ENCODE measurements at regions not wholly inside any gene's neighbourhood (a gene's known extent, or its start where the extent isn't known, plus 50 kb on each side); places are given as distances from the start of the nearest gene placed in this dataset.

- no peak for DNase-seq
These were observed 170.8 kb upstream of the SAMSN1 start for GRCh38 chr21:14716761-14717396.

- no peak for DNase-seq
These were observed 167.0 kb upstream of the SAMSN1 start for GRCh38 chr21:14713109-14713508.

- no peak for DNase-seq
These were observed 166.1 kb upstream of the SAMSN1 start for GRCh38 chr21:14712121-14712715.

GRCh38 chr21:14711287-14711686 is 165.2 kb upstream of the SAMSN1 start:
- no peak for DNase-seq

- no peak for DNase-seq
These were observed 161.5 kb upstream of the SAMSN1 start for GRCh38 chr21:14707511-14708020.

GRCh38 chr21:14706712-14707510 is 160.8 kb upstream of the SAMSN1 start:
- no peak for DNase-seq

- no peak for DNase-seq
These were observed 153.6 kb upstream of the SAMSN1 start for GRCh38 chr21:14699433-14700407.

- DNase-seq: no peak
These were observed 151.7 kb upstream of the SAMSN1 start for GRCh38 chr21:14697769-14698168.

GRCh38 chr21:14694817-14695216 is 148.7 kb upstream of the SAMSN1 start:
- no peak for DNase-seq

GRCh38 chr21:14693997-14694396 is 147.9 kb upstream of the SAMSN1 start:
- DNase-seq: no peak

GRCh38 chr21:14691914-14692313 is 145.8 kb upstream of the SAMSN1 start:
- DNase-seq: no peak

- DNase-seq: no peak
These were observed 144.8 kb upstream of the SAMSN1 start for GRCh38 chr21:14690886-14691285.

GRCh38 chr21:14688936-14689335 is 142.8 kb upstream of the SAMSN1 start:
- no peak for DNase-seq

GRCh38 chr21:14688412-14688811 is 142.3 kb upstream of the SAMSN1 start:
- no peak for DNase-seq

GRCh38 chr21:14687268-14687625 is 141.1 kb upstream of the SAMSN1 start:
- no peak for DNase-seq

GRCh38 chr21:14686466-14687267 is 140.6 kb upstream of the SAMSN1 start:
- DNase-seq: no peak

- no peak for DNase-seq
These were observed 139.5 kb upstream of the SAMSN1 start for GRCh38 chr21:14685568-14685967.

GRCh38 chr21:14684071-14684470 is 138.0 kb upstream of the SAMSN1 start:
- DNase-seq: no peak

GRCh38 chr21:14683063-14683462 is 136.9 kb upstream of the SAMSN1 start:
- DNase-seq: no peak

- DNase-seq: no peak
These were observed 133.0 kb upstream of the SAMSN1 start for GRCh38 chr21:14678973-14679574.

GRCh38 chr21:14677639-14678179 is 131.6 kb upstream of the SAMSN1 start:
- no peak for DNase-seq

All from fibroblast of skin of right quadriceps (primary cell).